ENCODE measurements at regions not wholly inside any gene's neighbourhood (a gene's known extent, or its start where the extent isn't known, plus 50 kb on each side); places are given as distances from the start of the nearest gene placed in this dataset.
"Not testable (repeated sequence)": the region's sequence is repeated elsewhere in the genome, so short reads cannot be mapped to it uniquely, and the experiment has no call there.

DNA sequence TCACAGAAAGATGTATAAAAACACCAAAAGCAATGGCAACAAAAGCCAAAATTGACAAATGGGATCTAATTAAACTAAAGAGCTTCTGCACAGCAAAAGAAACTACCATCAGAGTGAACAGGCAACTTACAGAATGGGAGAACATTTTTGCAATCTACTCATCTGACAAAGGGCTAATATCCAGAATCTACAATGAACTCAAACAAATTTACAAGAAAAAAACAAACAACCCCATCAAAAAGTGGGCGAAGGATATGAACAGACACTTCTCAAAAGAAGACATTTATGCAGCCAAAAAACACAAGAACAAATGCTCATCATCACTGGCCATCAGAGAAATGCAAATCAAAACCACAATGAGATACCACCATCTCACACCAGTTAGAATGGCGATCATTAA, 674.4 kb downstream of the UQCRFS1 start:
- not testable (repeated sequence) for DNase-seq (ENCODE audit: low spot score)

DNA sequence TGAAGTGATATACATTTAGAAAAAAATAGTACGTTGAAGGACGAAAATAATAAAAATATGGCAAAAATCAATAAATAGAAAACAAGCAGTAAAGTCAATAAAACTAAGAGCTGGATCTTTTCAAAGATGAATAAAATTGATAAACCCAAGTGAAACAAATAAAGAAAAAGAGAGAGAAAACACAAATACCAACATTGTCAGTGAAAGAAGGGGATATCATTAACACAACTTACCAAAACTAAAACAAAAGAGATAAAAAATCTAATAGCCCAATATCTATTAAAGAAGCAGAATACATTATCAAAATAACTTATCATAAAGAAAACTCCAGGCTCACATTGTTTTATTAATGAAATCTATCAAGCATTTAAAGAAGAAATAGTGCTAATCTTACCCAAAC, 675.1 kb downstream of the UQCRFS1 start:
- DNase-seq (ENCODE audit: low spot score): no peak

DNA sequence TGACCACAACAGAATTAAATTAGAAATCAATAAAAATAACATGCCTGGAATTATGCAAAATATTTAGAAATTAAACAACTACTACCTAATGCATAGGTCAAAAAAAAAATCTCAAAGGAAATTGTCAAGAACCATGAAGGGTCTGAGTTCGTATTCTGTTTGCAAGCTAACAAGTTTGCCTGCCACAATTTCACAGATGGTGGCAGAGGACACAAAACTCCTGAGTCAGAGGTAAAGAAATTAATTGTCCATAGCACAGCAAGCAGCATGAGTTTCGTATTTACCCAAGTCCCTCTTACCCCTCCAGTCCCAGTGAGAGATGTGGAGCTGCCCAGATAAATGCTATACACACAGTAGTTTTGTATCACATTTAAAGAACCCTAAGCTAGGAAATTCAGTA, 675.9 kb downstream of the UQCRFS1 start:
- DNase-seq (ENCODE audit: low spot score): no peak

DNA sequence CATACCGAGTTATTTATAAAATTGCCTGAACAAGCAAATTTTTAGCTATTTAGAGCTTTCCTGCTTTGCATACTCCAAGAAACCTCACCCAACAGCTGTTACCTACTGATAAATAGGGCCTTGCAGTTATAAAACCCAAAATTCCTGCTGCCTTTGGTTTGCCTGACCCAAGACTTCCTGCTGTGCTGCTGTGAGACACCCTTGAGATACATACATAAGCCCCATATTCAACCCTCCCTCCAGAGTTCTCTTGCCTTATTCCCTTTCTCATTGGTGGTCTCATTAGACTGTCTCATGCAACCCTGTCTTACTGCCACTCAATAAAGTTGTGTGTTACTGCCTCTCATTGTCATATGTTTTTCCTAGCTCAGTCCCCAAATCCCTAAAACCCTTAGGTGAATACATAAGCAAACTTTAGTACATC, 677.6 kb downstream of the UQCRFS1 start:
- DNase-seq (ENCODE audit: low spot score): no peak

DNA sequence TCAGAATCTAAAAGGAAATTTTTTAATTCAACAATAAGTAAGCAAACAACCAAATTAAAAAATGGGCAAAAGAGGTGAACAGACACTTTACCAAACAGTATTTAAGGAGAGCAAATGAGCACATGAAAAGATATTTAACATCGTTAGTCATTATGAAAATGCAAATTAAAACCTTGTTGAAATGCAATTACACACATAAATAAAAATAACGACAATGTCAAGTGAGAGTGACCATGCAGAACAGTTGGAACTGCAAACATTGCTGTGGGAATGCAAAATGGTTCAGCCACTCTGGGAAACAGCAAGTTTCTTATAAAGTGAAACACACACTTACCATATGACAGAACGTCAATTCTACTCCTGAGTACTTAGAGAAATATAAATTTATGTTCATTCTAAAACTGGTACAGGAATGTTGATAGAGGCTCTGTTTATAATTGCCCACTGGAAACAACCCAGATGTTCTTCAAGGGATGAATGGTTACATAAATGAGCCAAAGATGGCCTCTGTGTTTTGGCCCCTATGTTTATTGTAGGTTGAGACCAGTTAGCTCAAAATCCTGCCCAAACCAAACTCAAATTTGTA, 678.1 kb downstream of the UQCRFS1 start:
- no peak for DNase-seq (ENCODE audit: low spot score)

DNA sequence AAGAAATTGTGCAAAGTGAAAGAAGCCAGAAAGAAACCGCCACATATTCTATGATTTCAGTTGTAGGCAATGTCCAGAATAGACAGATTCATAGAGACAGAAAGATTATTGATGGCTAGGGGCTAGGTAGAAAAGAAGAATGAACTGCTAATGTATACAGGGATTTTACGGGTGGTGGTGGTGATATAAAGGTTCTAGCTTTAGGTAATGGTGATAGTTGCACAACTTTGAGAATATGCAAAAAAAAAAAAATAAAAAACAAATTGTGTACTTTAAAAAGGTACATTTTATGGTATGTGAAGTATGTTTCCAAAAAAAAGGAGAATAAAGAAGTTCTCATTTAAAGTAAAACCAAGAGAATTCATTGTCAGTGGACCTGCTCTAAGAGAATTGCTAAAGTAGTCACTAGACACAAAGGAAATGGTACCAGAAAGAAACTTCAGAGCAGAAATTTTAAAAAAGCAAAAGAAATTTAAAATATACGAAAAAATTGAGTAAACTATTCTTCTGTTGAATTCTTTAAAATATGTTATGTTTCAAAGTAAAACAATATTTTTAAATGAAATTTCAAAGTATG, 680.1 kb downstream of the UQCRFS1 start:
- no peak for DNase-seq (ENCODE audit: low spot score)

DNA sequence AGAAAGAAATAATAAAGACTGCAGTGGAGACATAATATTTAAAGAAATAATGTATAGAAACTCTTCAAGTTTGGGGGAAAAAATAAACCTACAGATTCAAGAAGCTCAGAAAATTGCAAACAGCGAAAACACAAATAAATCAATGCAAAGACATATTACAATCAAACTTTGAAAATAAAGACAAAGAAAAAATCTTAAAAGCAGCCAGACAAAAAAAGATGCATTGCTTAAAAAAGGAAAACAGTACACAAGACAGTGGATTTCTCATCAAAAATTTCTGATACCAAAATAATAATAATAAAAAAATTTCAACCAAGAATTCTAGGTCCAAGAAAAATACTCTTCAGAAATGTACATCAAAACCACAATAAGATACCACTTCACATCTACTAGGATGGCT, 681.0 kb downstream of the UQCRFS1 start:
- DNase-seq (ENCODE audit: low spot score): no peak

DNA sequence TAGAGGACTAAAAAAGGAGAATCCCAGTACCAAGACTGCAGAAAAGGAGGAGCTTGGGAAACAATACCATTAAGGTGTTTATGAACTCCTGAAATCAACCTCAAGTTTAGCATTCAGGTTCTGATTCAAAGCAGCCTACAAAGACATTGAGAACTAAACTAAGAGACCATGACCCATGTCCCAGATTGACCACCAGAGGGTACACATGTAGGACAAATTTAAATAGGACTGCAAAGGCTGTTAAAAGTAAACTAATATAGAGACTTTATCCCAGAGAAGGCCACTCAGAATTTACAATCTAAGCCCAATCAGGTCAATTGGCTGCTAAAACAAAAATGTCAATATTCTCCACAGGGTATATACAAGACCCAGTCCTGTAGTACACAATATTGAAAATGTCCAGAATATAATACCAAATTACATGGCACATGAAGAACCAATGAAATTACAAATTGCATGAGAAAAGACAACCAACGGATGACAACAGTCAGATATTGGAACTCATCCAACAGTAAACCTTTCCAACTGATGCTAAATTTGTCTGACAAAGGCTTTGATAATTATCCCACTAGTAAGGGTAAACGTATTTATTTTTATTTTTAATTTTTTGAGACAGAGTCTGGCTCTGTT, 682.4 kb downstream of the UQCRFS1 start:
- no peak for DNase-seq (ENCODE audit: low spot score)

DNA sequence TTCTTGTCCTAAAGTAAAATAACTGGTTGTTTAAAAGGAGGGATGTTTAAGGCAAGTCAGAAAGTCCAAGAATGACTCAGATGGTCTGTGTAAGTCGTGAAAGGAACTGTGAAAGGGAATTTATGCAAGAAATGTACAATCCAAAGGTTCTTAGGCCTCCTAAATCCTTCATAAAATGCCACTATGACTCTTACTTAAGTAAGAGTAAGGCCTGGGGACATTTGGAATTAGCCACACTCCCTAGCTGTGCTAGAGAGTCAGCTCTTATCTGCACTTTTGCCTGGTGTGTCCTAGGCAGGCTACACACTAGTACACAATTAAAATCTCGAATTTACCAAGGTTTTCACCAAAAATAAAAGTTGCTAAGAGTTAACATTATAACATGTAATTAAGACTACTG, 686.9 kb downstream of the UQCRFS1 start:
- DNase-seq (ENCODE audit: low spot score): no peak

DNA sequence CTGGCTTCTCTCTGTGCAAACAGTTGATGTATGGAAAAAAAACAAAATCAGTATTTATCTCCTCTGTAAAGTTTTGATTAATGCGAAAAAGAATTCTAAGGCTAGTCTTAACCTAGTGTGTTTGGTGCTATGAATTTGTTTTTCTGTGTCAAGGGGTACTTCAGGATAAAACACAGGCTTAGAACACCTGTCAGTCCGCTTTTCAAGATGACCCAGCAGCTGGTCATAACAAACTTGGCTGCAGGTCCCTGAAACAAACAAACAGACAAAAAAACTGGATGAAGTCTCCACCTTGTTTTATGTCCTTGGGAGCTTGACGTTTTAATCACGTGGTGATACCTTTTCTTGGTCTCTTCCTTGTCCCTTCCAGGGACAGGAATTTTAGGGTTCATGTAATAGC, 689.3 kb downstream of the UQCRFS1 start:
- DNase-seq (ENCODE audit: low spot score): no peak

DNA sequence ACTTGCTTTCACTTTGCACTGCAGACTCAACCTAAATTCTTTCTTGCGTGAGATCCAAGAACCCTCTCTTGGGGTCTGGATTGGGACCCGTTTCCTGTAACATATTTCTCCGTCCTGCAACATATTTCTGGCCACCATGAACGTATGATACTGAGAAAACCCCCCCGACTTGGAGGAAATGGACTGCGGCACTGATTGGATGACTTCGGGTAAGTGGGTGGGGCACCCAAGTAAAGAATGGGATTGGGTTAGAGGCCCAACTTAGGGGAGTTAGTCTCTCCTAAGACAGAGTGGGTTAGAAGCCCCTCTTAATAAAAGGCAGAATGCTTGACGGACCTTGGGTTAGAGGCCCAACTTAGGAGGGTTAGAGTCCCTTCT, 690.4 kb downstream of the UQCRFS1 start:
- no peak for DNase-seq (ENCODE audit: low spot score)

DNA sequence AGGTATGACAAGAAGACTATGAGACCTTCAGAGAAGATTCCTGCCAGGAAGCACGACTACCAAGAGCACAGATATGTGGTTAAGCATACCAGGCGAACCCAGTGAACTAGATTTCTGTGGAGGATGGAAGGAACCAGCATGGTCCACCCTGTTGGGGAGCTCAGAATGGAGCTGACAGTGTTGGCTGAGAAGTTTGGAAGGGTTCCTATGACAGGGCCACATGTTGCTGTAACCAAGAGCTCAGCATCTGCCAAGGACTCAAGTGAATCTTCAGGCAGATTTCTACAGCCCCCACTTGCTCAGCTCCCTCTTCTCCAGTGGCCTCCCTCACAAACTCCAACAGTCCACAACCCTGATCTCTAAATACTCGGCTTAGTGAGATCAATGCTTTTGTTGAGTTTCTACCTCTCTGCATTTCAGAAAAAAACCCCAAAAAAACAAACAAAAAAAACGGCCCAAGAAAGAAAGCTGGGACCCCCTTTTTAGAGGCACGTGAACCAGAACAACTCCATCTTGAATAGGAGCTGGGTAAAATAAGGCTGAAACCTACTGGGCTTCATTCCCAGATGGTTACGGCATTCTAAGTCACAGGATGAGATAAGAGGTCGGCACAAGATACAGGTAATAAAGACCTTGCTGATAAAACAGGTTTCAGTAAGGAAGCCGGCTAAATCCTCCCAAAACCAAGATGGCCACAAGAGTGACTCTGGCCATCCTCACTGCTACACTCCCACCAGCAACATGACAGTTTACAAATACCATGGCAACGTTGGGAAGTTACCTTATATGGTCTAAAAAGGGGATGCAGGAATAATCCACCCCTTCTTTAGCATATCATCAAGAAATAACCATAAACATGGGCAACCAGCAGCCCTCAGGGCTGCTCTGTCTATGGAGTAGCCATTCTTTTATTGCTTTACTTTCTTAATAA, 691.1 kb downstream of the UQCRFS1 start:
- DNase-seq (ENCODE audit: low spot score): no peak

DNA sequence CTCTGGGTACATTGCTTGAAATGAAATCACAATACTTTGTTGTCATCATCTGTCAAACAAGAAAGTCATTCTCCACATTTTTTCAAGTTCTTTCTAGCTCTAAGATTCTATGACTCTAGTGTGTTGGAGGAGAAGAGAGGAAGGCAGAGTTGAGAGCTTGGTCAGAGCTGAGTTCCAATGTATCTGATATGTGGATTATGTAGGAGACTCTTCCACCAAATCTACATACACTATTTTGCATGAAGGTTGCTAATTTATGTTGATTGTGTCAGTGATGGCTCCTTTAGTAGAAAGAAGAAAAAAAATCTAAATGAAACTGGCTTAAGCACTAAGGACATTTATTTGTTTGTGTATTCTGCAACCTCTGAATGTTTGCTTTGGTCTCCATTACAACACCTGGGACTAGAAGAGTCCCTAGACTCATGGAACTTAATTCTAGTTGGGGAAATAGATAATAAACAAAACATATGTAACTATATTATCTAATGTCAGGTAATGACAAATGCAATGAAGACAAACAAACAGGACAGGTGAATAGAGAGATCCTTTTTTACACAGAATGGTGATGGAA, 691.9 kb downstream of the UQCRFS1 start:
- DNase-seq (ENCODE audit: low spot score): no peak

DNA sequence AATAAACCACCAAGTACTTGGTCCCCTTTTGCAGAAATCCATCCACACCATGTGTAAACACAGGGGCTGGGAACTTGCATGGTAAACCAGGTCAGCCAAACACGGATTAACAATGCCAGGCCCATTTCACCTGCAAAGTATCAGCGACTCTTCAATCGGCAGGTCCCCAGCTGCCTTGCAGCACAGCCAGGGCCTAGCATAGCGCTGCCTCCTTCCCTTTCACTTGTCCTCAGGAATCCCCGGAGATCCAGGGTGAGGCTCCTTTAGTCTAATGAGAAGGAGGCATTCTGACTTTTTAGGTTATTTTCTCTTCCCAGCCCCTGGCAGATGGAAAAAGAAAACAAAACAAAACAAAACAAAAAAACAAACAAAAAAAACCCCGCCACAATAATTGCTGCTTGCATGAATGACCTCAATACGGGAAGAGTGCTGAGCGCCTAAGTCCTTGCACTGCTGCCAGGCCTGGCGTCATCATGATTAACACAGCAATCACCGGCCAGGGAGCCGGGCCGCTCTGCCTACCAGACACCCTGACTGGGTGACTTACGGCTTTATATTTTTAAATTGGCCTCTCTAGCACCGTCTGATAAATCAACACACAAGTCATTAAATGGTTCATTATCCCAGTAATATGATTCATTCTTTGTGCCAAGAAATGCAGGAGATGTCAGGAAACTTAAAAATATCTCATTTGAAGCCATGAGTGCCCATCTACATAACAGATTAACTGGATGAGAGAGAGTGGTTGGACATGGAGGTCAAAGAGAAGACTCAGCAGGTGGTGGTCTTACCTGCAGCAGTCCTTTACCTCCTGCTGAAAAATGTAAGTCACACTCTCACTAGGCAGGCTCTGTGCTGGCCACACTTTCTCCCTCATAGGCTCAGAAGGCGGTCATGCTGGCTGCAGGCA, 692.7 kb downstream of the UQCRFS1 start:
- no peak for DNase-seq (ENCODE audit: low spot score)

DNA sequence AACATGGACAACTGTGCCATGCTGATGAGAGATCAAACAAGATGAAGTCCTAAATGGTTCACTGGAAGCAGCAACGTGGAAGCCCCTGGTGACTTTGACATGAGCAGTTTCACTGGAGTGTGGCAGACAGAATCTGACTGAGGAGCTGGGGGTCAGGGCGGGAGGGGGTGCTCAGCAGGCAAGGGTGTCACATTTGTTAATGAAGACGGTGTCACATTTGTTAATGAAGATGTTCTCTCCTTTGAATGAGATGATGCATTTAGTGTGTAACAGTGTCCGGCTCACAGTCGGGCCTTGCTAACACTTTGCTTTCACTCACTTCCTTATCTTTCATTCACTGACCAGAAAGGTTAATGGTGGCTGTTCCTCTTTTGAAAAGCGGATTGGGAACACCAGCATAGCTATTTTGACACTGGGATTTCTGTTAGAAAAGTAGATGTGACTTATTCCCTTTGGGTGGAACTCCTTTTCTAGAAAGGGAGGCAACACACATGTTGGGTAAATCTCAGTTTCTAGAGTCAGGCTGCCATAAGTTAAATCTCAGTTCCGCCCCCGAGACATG, 693.7 kb downstream of the UQCRFS1 start:
- DNase-seq (ENCODE audit: low spot score): no peak

DNA sequence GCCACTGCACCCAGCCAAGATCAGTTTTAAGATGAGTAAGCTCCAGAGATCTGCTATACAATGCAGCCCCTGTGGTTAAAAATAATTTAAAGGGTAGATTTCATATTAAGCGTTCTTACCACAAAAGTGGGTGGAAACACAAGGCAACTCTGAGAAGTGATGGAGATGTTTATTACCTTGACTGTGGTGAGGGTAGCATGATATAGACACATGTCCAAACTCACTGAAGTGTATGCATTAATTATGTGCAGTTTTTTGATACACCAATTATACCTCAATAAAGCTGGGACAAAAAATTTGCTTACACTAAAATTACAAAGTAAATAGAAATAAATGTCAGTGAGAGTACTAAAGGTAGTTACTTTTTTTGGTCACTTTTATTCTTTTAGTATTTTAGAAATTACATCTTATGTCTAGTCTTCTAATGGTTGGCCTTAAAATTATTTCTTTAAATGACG, 696.5 kb downstream of the UQCRFS1 start:
- no peak for DNase-seq (ENCODE audit: low spot score)

DNA sequence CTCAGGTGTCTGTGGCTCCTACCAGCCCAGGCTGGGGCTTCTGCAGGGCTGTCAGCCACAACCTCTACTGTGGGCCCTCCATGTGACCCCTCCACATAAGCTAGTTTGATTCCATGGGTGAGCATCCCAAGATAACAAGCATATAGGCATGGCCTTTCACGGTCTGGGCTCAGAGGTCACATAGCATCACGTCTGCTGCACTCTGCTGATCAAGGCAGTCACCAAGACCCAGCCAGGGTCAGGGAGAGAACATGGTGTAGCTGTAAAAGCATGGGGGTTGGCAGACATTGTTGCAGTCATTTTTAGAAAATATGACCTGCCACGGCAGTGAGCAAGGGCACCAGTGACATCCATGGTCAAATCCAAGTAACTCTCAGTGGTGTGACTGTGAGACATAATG, 698.8 kb downstream of the UQCRFS1 start:
- no peak for DNase-seq (ENCODE audit: low spot score)

DNA sequence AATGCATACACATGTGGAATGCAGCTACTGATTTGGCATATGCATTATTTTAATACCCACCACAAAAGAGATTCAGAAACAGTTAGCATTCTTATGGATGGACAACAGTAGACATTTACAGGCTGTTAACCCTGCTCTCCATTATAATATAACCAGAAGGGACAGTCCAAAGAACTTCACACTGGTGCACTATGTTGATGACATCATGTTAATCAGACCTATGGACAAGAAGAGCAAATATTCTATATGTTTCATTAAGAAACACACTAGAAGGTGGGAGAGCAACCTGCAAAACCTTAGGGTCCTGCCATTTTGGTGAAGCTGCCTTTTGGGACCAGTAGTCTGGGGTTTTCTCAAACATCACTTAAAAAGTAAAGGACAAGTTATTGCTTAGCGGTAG, 701.3 kb downstream of the UQCRFS1 start:
- DNase-seq (ENCODE audit: low spot score): no peak

DNA sequence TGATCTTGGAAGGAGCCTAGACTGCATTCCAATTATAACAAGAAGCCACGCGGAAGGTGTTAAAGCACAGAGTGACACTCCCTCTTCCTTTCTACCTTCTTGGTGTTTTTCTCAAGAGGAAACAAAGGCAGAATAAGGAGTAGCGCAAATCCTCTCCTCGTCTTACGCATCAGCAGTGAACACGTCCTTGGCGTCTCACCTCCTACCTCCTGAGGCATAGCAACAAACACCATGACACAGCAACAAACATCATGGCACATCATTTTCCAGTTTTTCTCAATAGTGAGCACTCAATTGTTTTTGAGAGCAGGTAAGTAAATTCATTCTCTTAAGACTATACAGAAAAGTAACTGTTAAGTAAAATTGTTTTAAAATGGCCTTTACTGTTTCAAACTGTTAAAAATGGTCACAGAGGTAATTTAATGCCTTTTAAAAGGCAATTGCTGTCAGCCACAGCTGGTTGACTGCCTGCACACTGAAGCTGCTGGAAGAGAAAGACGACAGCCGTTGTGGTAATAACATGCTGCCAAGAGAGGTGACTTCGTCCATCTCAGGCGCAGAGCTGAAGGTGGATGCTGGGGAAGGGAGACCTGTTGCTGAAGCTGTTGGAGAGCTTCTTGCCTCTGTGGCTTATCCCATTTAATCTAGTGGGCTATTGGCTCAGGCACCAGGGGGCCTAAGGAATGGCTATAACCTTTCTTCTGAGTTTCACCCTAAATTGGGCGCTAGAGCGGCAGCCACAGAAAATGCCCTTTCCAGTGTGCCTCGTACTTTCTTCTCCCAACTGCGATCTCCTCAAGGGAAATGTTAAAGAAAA, 703.7 kb downstream of the UQCRFS1 start:
- DNase-seq (ENCODE audit: low spot score): no peak

DNA sequence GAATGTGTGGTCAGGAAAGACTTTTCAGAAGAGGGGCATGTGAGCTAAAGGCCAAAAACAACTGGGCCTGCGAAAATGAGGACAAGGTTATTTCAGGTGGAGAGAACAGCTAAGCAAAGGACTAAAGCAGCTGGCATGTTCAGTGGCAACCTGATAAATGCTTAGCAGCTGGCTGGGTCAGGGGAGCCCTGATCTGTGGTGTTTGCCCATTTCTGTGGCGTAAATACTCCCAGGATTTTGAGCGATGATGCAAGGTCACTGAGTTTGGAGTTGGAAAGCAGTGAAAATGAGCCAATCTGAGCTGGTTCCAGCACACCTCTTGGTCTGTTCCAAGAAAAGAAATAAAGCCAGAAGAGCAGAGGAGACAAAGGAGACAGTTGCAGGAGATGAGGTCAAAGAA, 704.3 kb downstream of the UQCRFS1 start:
- DNase-seq (ENCODE audit: low spot score): no peak

Data from pons (tissue), 1 donor.